Immature natural killer cell (primary cell): ENCODE measurements at regions not wholly inside any gene's neighbourhood (a gene's known extent, or its start where the extent isn't known, plus 50 kb on each side); places are given as distances from the start of the nearest gene placed in this dataset.
"Not testable (repeated sequence)": the region's sequence is repeated elsewhere in the genome, so short reads cannot be mapped to it uniquely, and the experiment has no call there.

ENCODE experiments used
- DNase-seq, 3 donors: peaks; one replicate each; pipeline ENCODE4 v3.0.0; 2022; ENCODE audit warnings: mixed read lengths in 1 of 3
- H3K27ac Mint-ChIP-seq, 6 donors: one replicate each; pipeline ENCODE4 v1.8.0; 2020; ENCODE audit warnings: mixed read lengths in 6 of 6, mild to moderate bottlenecking in 5 of 6, inconsistent platforms in 4 of 6, moderate library complexity in 3 of 6
- H3K27me3 Mint-ChIP-seq, 3 donors: one replicate each; pipeline ENCODE4 v1.8.0; 2020 to 2021; ENCODE audit warnings: low read depth in 3 of 3, mild to moderate bottlenecking in 3 of 3, mixed read lengths in 3 of 3, moderate library complexity in 3 of 3, inconsistent platforms in 1 of 3
- H3K36me3 Mint-ChIP-seq, 3 donors: one replicate each; pipeline ENCODE4 v1.8.0; 2020; ENCODE audit warnings: mixed read lengths in 3 of 3, inconsistent platforms in 2 of 3, mild to moderate bottlenecking in 2 of 3
- H3K4me1 Mint-ChIP-seq, 2 donors: one replicate each; pipeline ENCODE4 v1.8.0; 2020; ENCODE audit warnings: inconsistent platforms in 2 of 2, mild to moderate bottlenecking in 2 of 2, mixed read lengths in 2 of 2, moderate library complexity in 1 of 2
- H3K4me3 Mint-ChIP-seq, 5 donors: one replicate each; pipeline ENCODE4 v1.8.0; 2020; ENCODE audit warnings: mild to moderate bottlenecking in 5 of 5, mixed read lengths in 5 of 5, inconsistent platforms in 3 of 5, moderate library complexity in 3 of 5
- H3K9me3 Mint-ChIP-seq, 6 donors: one replicate each; pipeline ENCODE4 v1.8.0; 2020; ENCODE audit warnings: mild to moderate bottlenecking in 6 of 6, mixed read lengths in 6 of 6, inconsistent platforms in 4 of 6, moderate library complexity in 3 of 6

DNA sequence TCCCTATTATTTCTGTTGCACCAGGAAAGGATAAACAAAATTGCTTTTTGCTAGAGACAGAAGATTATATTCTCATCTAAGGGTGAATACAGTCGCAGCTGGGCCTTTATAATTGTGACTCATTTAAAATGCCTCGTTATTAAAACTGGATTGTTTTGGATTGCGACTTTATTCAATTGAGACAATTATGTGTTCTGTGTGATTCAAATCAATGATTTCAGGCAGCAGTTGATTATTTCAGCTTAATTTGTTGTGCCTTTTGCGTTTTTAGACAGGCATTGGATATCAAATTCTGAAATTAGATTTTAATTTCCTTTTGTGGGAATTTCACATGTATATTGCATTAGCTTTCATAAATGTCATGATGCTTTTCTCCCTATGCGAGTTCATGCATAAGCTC lies 778.1 kb upstream of the SOX11 start:
- no peak overlapping the region for H3K4me3 Mint-ChIP-seq
- DNase-seq: no peak
- H3K36me3 Mint-ChIP-seq: peaks cover 0 to 6% (median 0%) of the 10 kb centered on the region in 3 donors
- H3K27me3 Mint-ChIP-seq: peaks cover 0 to 2% (median 0%) of the 10 kb centered on the region in 3 donors
- H3K9me3 Mint-ChIP-seq: peaks cover 16 to 45% (median 20%) of the 10 kb centered on the region in 6 donors
- H3K27ac Mint-ChIP-seq: no peak overlapping the region
- H3K4me1 Mint-ChIP-seq: no peaks in the 10 kb centered on the region

- Mint-ChIP-seq H3K4me3 (no peak overlapping the region), H3K4me1 (no peaks in the 10 kb centered on the region), H3K9me3 (peaks cover 15 to 42% (median 20%) of the 10 kb centered on the region in 6 donors), H3K36me3 (peaks cover 0 to 6% (median 0%) of the 10 kb centered on the region in 3 donors), H3K27me3 (peaks cover 0 to 2% (median 0%) of the 10 kb centered on the region in 3 donors), H3K27ac (no peak overlapping the region)
- no peak for DNase-seq
These were observed 777.6 kb upstream of the SOX11 start for GRCh38 chr2:4914551-4914950.

DNA sequence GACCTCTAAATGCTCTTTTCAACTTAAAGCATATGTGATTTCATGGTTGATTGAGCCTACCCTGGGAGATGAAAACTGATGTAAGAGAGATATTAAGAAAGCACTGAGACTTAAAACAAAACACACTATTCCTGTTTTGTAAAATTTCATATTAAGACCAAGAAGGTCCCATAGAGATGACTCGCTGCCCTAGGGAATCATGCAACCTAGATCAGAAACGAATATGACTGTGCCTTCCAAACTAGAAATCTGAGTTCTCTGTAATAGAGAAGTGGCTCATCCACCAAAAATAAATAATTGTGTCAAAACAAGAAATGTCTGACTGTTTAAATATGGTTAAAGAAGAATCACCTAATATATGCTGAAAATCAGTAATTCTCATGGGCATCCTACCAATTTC lies 776.8 kb upstream of the SOX11 start:
- Mint-ChIP-seq H3K27ac (no peak overlapping the region), H3K9me3 (peaks cover 14 to 42% (median 20%) of the 10 kb centered on the region in 6 donors), H3K36me3 (peaks cover 0 to 6% (median 0%) of the 10 kb centered on the region in 3 donors), H3K27me3 (peaks cover 0 to 2% (median 0%) of the 10 kb centered on the region in 3 donors), H3K4me1 (no peaks in the 10 kb centered on the region), H3K4me3 (no peak overlapping the region)
- no peak for DNase-seq

DNA sequence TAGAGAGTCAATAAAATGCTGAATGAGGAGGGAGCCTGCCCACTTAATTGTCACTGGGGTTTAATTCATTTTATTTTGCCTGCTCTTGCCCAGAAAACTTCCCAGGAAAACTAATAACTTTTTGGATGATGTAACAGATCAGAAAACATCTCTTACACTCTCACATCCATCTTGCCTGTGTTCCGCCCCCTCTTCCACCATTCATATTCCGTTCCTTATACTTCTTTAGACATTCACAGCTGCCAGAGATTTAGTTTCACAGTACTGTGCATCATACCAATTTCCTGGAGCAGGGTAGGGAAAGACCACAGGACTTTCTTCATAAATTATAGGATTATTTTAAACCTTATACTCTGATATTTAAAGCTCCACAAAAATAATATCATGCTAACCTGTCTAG lies 776.1 kb upstream of the SOX11 start:
- Mint-ChIP-seq H3K27me3 (peaks cover 0 to 2% (median 0%) of the 10 kb centered on the region in 3 donors), H3K27ac (no peak overlapping the region), H3K4me3 (no peak overlapping the region), H3K36me3 (peaks cover 0 to 6% (median 0%) of the 10 kb centered on the region in 3 donors), H3K4me1 (no peaks in the 10 kb centered on the region), H3K9me3 (peaks cover 14 to 42% (median 20%) of the 10 kb centered on the region in 6 donors)
- DNase-seq: no peak

GRCh38 chr2:4930704-4931103 lies 761.5 kb upstream of the SOX11 start:
- Mint-ChIP-seq H3K27ac (no peak overlapping the region), H3K4me1 (no peaks in the 10 kb centered on the region), H3K36me3 (peaks cover 0 to 4% (median 3%) of the 10 kb centered on the region in 3 donors), H3K9me3 (peaks cover 1 to 27% (median 14%) of the 10 kb centered on the region in 6 donors), H3K27me3 (peaks cover 0 to 2% (median 0%) of the 10 kb centered on the region in 3 donors), H3K4me3 (no peak overlapping the region)
- no peak for DNase-seq

- Mint-ChIP-seq H3K27ac (no peak overlapping the region), H3K9me3 (peaks cover 0 to 34% (median 16%) of the 10 kb centered on the region in 6 donors), H3K4me1 (no peaks in the 10 kb centered on the region), H3K36me3 (peaks cover 0 to 4% (median 3%) of the 10 kb centered on the region in 3 donors), H3K4me3 (no peak overlapping the region), H3K27me3 (peaks cover 0 to 2% (median 0%) of the 10 kb centered on the region in 3 donors)
- no peak for DNase-seq
These were observed 760.3 kb upstream of the SOX11 start for GRCh38 chr2:4931721-4932365.

GRCh38 chr2:4935291-4935690 lies 756.9 kb upstream of the SOX11 start:
- H3K27ac Mint-ChIP-seq, H3K36me3 Mint-ChIP-seq, H3K4me1 Mint-ChIP-seq, H3K4me3 Mint-ChIP-seq, H3K27me3 Mint-ChIP-seq, DNase-seq: not testable (repeated sequence)
- H3K9me3 Mint-ChIP-seq: peaks cover 10 to 40% (median 21%) of the 10 kb centered on the region in 6 donors

DNA sequence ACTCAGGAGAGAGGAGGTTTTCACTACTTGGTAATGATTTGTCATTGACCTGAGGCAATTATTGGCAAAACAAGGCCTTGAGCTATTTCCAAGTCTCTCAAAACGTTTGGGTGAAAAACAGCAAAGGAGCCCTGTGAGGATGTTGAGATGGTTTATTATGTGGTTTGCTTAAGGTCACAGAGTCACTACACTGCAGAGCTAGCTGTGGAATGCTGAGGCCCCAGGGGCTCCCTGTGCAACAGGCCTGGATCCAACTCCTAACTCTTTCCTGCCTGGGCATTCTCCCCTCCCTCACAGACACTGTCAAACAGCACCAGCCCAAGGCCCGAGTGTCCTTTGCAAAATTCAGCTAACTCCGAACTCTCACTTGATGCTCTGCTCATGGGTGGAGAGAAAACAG lies 754.6 kb upstream of the SOX11 start:
- Mint-ChIP-seq H3K36me3 (peaks cover 0 to 3% (median 0%) of the 10 kb centered on the region in 3 donors), H3K4me3 (no peak overlapping the region), H3K27ac (no peak overlapping the region), H3K9me3 (peaks cover 12 to 54% (median 22%) of the 10 kb centered on the region in 6 donors), H3K4me1 (no peaks in the 10 kb centered on the region), H3K27me3 (no peaks in the 10 kb centered on the region)
- DNase-seq: no peak

DNA sequence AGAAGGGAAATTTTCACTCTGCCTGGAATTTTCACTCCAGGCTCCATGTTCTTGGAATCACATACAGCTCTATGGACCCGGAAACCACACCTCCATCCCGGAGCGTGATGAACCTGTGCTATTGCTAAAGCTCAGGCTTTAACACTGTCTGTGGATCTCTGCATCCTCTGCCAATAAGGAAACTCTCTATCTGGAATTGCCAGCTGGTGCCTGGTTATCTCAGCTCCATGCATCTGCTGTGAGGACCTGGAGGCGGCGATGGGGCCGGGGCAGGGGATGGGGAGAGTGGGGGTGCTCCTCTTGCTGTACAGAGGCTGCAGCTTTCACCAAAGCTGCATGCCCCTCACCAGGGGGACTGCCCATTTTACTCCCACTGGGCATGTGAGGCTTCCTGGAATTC lies 754.0 kb upstream of the SOX11 start:
- DNase-seq: no peak
- Mint-ChIP-seq H3K4me3 (no peak overlapping the region), H3K27ac (no peak overlapping the region), H3K36me3 (peaks cover 0 to 3% (median 0%) of the 10 kb centered on the region in 3 donors), H3K27me3 (no peaks in the 10 kb centered on the region), H3K9me3 (peaks cover 8 to 54% (median 22%) of the 10 kb centered on the region in 6 donors), H3K4me1 (no peaks in the 10 kb centered on the region)

GRCh38 chr2:4942441-4942840 lies 749.7 kb upstream of the SOX11 start:
- Mint-ChIP-seq H3K27me3 (no peaks in the 10 kb centered on the region), H3K9me3 (peaks cover 5 to 31% (median 15%) of the 10 kb centered on the region in 6 donors), H3K4me3 (no peak overlapping the region), H3K36me3 (no peaks in the 10 kb centered on the region), H3K4me1 (no peaks in the 10 kb centered on the region), H3K27ac (no peak overlapping the region)
- DNase-seq: no peak

DNA sequence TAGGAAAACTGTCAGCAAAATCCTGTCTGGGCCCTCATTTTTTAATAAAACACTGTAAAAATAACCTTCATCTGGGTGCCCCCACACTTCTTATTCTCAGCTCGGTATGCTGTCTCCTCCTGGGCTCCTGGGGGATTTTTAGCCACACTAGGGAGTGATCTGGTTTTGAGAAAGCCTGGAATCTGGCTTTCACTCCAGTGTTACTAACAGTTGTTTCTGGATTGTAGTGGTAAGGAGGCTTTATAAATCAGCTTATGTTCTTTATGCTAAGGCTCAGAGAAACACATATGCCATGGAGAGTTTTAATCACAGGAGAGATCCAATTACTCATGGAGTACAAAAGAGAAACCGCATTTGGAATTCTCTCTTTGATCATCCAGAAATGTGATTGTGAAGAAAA lies 744.3 kb upstream of the SOX11 start:
- Mint-ChIP-seq H3K4me1 (no peaks in the 10 kb centered on the region), H3K27ac (no peak overlapping the region), H3K27me3 (no peaks in the 10 kb centered on the region), H3K36me3 (peaks cover 0 to 3% (median 0%) of the 10 kb centered on the region in 3 donors), H3K9me3 (peaks cover 0 to 30% (median 6%) of the 10 kb centered on the region in 6 donors), H3K4me3 (no peak overlapping the region)
- no peak for DNase-seq

- peaks cover 0 to 41% (median 5%) of the 10 kb centered on the region in 6 donors for H3K9me3 Mint-ChIP-seq
- no peak overlapping the region for H3K27ac Mint-ChIP-seq
- no peaks in the 10 kb centered on the region for H3K4me1 Mint-ChIP-seq
- no peak for DNase-seq
- no peaks in the 10 kb centered on the region for H3K27me3 Mint-ChIP-seq
- peaks cover 0 to 3% (median 0%) of the 10 kb centered on the region in 3 donors for H3K36me3 Mint-ChIP-seq
- no peak overlapping the region for H3K4me3 Mint-ChIP-seq
These were observed 740.8 kb upstream of the SOX11 start for GRCh38 chr2:4951368-4951767.

DNA sequence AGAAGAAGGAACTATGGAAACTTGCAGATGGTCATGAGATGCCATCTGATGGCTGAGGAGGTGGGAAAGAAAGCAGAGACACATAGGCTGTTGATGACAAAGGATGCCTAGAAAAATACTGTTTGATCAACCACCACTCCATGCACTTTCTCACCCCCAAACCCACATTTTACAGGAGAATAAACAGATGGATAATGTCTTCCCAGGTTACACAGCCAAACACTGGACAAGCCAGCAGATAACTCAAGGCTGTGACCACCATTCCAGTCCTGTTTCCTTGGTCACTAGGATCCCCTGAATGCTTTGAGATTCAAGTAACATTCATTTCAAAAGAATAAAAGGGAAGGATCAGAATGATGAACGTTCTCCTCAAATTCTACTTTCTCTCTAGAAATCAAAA lies 733.0 kb upstream of the SOX11 start:
- DNase-seq: no peak
- H3K27ac Mint-ChIP-seq: no peak overlapping the region
- no peaks in the 10 kb centered on the region for H3K4me1 Mint-ChIP-seq
- peaks cover 0 to 6% (median 2%) of the 10 kb centered on the region in 6 donors for H3K9me3 Mint-ChIP-seq
- no peak overlapping the region for H3K4me3 Mint-ChIP-seq
- H3K27me3 Mint-ChIP-seq: no peaks in the 10 kb centered on the region
- H3K36me3 Mint-ChIP-seq: no peaks in the 10 kb centered on the region

- peaks cover under 1 to 6% (median 2%) of the 10 kb centered on the region in 6 donors for H3K9me3 Mint-ChIP-seq
- H3K27me3 Mint-ChIP-seq: no peaks in the 10 kb centered on the region
- no peak for DNase-seq
- H3K27ac Mint-ChIP-seq: no peak overlapping the region
- H3K4me1 Mint-ChIP-seq: no peaks in the 10 kb centered on the region
- no peak overlapping the region for H3K4me3 Mint-ChIP-seq
- H3K36me3 Mint-ChIP-seq: no peaks in the 10 kb centered on the region
These were observed 729.8 kb upstream of the SOX11 start for GRCh38 chr2:4962419-4962818.

DNA sequence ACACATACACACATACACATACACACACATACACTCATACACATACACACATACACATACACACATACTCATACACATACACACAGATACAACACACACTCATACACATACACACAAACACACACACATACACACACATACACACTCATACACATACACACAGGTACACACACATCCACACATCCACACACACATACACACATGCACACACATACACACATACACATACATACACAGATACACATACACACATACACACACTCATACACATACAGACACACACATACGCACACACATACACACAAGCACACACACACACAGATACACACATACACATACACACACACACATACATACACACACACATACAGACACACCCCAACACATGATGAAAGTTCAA lies 729.1 kb upstream of the SOX11 start:
- Mint-ChIP-seq H3K27me3 (no peaks in the 10 kb centered on the region), H3K4me3 (no peak overlapping the region), H3K9me3 (peaks cover 2 to 6% (median 4%) of the 10 kb centered on the region in 6 donors), H3K4me1 (no peaks in the 10 kb centered on the region), H3K36me3 (no peaks in the 10 kb centered on the region), H3K27ac (no peak overlapping the region)
- no peak for DNase-seq
